Femur (tissue), 1 donor: ENCODE measurements at regions not wholly inside any gene's neighbourhood (a gene's known extent, or its start where the extent isn't known, plus 50 kb on each side); places are given as distances from the start of the nearest gene placed in this dataset.

Experiments used
- DNase-seq: peaks from one replicate; pipeline ENCODE4 v3.0.0-alpha.2; 2017

- DNase-seq, result no peak
Observed at GRCh38 chr2:16141641-16141921, 201.2 kb downstream of the MYCN start.

GRCh38 chr2:16140771-16141640 lies 200.7 kb downstream of the MYCN start:
- no peak for DNase-seq

GRCh38 chr2:16139663-16140615 lies 199.6 kb downstream of the MYCN start:
- DNase-seq, result no peak

GRCh38 chr2:16138811-16139662 lies 198.7 kb downstream of the MYCN start:
- no peak for DNase-seq

- no peak for DNase-seq
Observed at GRCh38 chr2:16137080-16137755, 196.9 kb downstream of the MYCN start.

- DNase-seq, result no peak
Observed at GRCh38 chr2:16136461-16137035, 196.2 kb downstream of the MYCN start.

- no peak for DNase-seq
Observed at GRCh38 chr2:16135913-16136310, 195.6 kb downstream of the MYCN start.

GRCh38 chr2:16135196-16135912 lies 195.0 kb downstream of the MYCN start:
- DNase-seq, result no peak

GRCh38 chr2:16134436-16135165 lies 194.3 kb downstream of the MYCN start:
- no peak for DNase-seq

- no peak for DNase-seq
Observed at GRCh38 chr2:16130906-16131400, 190.6 kb downstream of the MYCN start.

- no peak for DNase-seq
Observed at GRCh38 chr2:16130541-16130880, 190.2 kb downstream of the MYCN start.

GRCh38 chr2:16129716-16130540 lies 189.6 kb downstream of the MYCN start:
- no peak for DNase-seq

- no peak for DNase-seq
Observed at GRCh38 chr2:16128746-16129610, 188.6 kb downstream of the MYCN start.

GRCh38 chr2:16127958-16128357 lies 187.6 kb downstream of the MYCN start:
- DNase-seq, result no peak

- DNase-seq, result no peak
Observed at GRCh38 chr2:16127276-16127940, 187.1 kb downstream of the MYCN start.

- no peak for DNase-seq
Observed at GRCh38 chr2:16126517-16127275, 186.3 kb downstream of the MYCN start.
